ENCODE measurements at regions not wholly inside any gene's neighbourhood (a gene's known extent, or its start where the extent isn't known, plus 50 kb on each side); places are given as distances from the start of the nearest gene placed in this dataset.

DNA sequence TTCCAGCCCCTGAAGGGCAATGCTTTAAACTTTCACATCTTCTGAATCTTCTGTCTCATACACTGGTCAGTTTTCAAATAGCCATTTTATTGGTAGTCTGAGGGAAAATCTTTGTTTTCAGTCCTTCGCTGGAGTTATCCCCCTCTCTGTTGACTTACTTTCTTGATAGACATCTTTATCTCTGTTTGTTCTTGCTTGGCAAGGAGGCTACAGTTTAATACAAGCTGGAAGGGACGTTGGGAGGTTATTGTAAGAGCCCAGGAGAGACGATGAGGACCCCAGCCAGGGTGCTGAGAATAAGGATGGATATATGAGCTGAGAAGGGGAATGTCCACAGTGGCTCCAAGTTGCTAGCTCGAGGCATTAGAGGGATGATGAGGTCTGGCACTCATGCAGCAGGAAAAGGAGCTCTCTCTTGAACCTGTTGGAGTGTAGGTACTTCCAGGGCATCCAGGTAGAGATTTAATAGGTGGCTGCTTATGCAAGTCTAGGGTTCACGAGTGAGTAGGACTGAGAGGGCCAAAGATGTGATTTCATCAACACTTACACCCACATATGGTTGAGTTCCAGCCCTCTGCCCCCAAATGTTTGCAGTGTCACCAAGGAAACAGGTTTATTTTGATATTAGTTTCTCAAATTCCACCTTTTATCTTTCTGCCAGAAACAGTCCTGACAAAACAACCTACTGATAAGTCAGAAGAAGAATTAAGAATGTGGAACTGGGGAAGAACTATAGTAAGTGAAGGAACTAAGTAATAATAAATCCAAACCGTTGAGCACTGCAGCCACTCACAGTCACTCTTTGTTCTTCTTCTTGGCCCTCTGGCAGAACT is 237.3 kb upstream of the PROX1 start:
- Mint-ChIP-seq H3K4me3 (no peak overlapping the region), H3K9me3 (peaks cover 3% of the 10 kb centered on the region), H3K36me3 (ENCODE audit: low read depth) (no peaks in the 10 kb centered on the region), H3K27ac (no peak overlapping the region), H3K4me1 (no peaks in the 10 kb centered on the region), H3K27me3 (no peaks in the 10 kb centered on the region)
- no peak for DNase-seq
- POLR2A ChIA-PET: no interaction called here
- CTCF ChIA-PET: interaction anchor here (0.8 kb wide), 1 partner anchor 10 kb away, joined by 3 read pairs; no protein-coding TSS in a partner anchor

- ChIA-PET CTCF (no interaction called here), POLR2A (no interaction called here)
- no peak for DNase-seq
- no peak overlapping the region for H3K4me3 Mint-ChIP-seq
- no peaks in the 10 kb centered on the region for H3K27me3 Mint-ChIP-seq
- H3K9me3 Mint-ChIP-seq: peaks cover 3% of the 10 kb centered on the region
- no peaks in the 10 kb centered on the region for H3K36me3 Mint-ChIP-seq (ENCODE audit: low read depth)
- no peaks in the 10 kb centered on the region for H3K4me1 Mint-ChIP-seq
- H3K27ac Mint-ChIP-seq: no peak overlapping the region
These were observed 236.7 kb upstream of the PROX1 start for GRCh38 chr1:213751064-213751397.

- no peak overlapping the region for H3K4me3 Mint-ChIP-seq
These were observed 228.2 kb upstream of the PROX1 start for GRCh38 chr1:213759359-213760181.

DNA sequence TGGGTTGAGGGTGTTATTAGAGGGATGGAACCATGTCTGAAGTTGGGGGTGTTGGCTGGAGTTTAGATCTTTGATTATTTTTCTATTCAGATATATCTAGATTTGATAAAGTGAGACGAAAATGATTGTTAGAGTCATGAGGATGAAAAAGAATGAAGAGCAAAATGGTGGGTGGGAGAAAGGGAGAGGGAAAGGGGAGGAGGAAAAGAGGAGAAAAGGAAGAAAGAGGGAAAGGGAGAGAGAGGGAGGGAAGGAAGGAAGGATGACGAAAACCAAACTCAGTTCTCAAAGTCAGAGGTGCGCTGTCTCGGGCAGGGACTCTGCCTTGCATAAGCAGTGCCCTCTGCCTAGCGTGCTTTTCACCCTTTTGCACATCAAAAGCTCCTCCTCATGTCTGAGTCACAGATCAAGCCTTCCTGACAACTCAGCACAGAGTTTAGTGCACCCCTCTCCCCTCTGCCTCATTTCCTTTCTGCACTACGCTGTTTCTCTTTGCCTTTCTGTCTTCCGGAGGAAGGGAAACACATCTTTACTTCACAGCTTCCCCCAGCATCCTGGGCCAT is 225.8 kb upstream of the PROX1 start:
- peak overlapping the region; percentile 77 for H3K27ac Mint-ChIP-seq
- ChIA-PET POLR2A (interaction anchor here (0.6 kb wide), 1 partner anchor 22 kb away, joined by 3 read pairs; no protein-coding TSS in a partner anchor), CTCF (interaction anchor here (1.0 kb wide), 1 partner anchor 226 kb away, joined by 3 read pairs; the partner anchor contains the start of gene PROX1)
- no peaks in the 10 kb centered on the region for H3K36me3 Mint-ChIP-seq (ENCODE audit: low read depth)
- H3K4me1 Mint-ChIP-seq: peaks cover 14% of the 10 kb centered on the region
- peak; percentile 59 for DNase-seq
- peak overlapping the region; percentile 30 for H3K4me3 Mint-ChIP-seq
- no peaks in the 10 kb centered on the region for H3K27me3 Mint-ChIP-seq
- H3K9me3 Mint-ChIP-seq: no peaks in the 10 kb centered on the region

More at GRCh38 chr1:213759359-213760181, 228.2 kb upstream of the PROX1 start:
- H3K36me3 Mint-ChIP-seq (ENCODE audit: low read depth): no peaks in the 10 kb centered on the region
- peaks cover 14% of the 10 kb centered on the region for H3K4me1 Mint-ChIP-seq
- no peaks in the 10 kb centered on the region for H3K27me3 Mint-ChIP-seq
- CTCF ChIA-PET: no interaction called here
- no peak overlapping the region for H3K27ac Mint-ChIP-seq
- H3K9me3 Mint-ChIP-seq: no peaks in the 10 kb centered on the region
- POLR2A ChIA-PET: no interaction called here
- DNase-seq: no peak

DNA sequence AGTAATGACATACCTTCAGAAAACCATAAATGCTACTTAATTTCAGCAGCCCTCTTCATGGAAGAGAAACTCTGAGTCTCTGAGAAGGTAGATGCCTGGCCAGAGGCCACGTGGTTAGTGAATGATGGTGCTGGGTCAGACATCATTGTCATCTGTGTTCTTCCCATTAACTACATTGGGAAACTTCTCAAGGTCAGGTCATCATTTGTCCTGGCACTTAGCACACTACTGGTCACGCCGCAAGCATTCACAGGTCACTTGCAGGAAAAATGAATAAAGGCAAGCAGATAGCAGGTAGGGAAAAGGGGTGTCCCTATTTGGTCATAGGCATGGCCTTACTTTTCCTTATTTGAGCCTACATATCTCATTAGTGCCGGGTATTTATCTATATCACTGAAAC is 220.1 kb upstream of the PROX1 start:
- peaks cover 2% of the 10 kb centered on the region for H3K27me3 Mint-ChIP-seq
- H3K36me3 Mint-ChIP-seq (ENCODE audit: low read depth): no peaks in the 10 kb centered on the region
- no peak overlapping the region for H3K27ac Mint-ChIP-seq
- H3K4me1 Mint-ChIP-seq: no peaks in the 10 kb centered on the region
- no peak for DNase-seq
- no peaks in the 10 kb centered on the region for H3K9me3 Mint-ChIP-seq
- no peak overlapping the region for H3K4me3 Mint-ChIP-seq
- CTCF ChIA-PET: no interaction called here
- POLR2A ChIA-PET: no interaction called here

- no peak overlapping the region for H3K27ac Mint-ChIP-seq
- H3K4me1 Mint-ChIP-seq: no peaks in the 10 kb centered on the region
- no peaks in the 10 kb centered on the region for H3K36me3 Mint-ChIP-seq (ENCODE audit: low read depth)
- CTCF ChIA-PET: no interaction called here
- H3K9me3 Mint-ChIP-seq: no peaks in the 10 kb centered on the region
- H3K27me3 Mint-ChIP-seq: peaks cover 6% of the 10 kb centered on the region
- DNase-seq: no peak
- no peak overlapping the region for H3K4me3 Mint-ChIP-seq
- POLR2A ChIA-PET: no interaction called here
These were observed 215.4 kb upstream of the PROX1 start for GRCh38 chr1:213772128-213773063.

- no peaks in the 10 kb centered on the region for H3K4me1 Mint-ChIP-seq
- ChIA-PET POLR2A (no interaction called here), CTCF (no interaction called here)
- H3K36me3 Mint-ChIP-seq (ENCODE audit: low read depth): no peaks in the 10 kb centered on the region
- DNase-seq: no peak
- H3K4me3 Mint-ChIP-seq: no peak overlapping the region
- no peak overlapping the region for H3K27ac Mint-ChIP-seq
- H3K27me3 Mint-ChIP-seq: peaks cover 5% of the 10 kb centered on the region
- H3K9me3 Mint-ChIP-seq: no peaks in the 10 kb centered on the region
These were observed 213.8 kb upstream of the PROX1 start for GRCh38 chr1:213773975-213774374.

- H3K36me3 Mint-ChIP-seq (ENCODE audit: low read depth): no peaks in the 10 kb centered on the region
- POLR2A ChIA-PET: no interaction called here
- CTCF ChIA-PET: no interaction called here
- no peaks in the 10 kb centered on the region for H3K9me3 Mint-ChIP-seq
- H3K4me1 Mint-ChIP-seq: no peaks in the 10 kb centered on the region
- peaks cover 4% of the 10 kb centered on the region for H3K27me3 Mint-ChIP-seq
- H3K4me3 Mint-ChIP-seq: no peak overlapping the region
- no peak for DNase-seq
- H3K27ac Mint-ChIP-seq: no peak overlapping the region
These were observed 210.8 kb upstream of the PROX1 start for GRCh38 chr1:213776969-213777368.

DNA sequence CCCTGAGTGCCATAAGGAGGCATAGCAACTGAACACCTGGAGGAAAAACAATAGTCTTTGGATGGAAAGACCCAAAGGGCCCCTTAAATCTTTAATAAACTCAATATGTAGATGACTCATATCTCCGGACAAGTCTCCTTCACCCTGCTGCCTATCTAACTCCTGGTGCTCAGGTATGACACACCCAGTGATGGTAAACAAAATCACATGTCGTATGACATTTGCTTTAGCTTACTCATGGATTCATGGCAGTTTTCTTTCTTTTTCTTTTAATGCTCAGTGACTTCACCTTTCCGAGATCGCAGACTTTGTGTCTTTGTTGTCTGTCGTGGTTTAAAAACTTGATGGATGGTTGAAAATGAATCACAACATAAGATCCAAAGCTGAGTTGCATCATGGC is 208.5 kb upstream of the PROX1 start:
- peaks cover 12% of the 10 kb centered on the region for H3K4me1 Mint-ChIP-seq
- ChIA-PET CTCF (no interaction called here), POLR2A (no interaction called here)
- no peak overlapping the region for H3K4me3 Mint-ChIP-seq
- DNase-seq: no peak
- H3K9me3 Mint-ChIP-seq: no peaks in the 10 kb centered on the region
- peaks cover 8% of the 10 kb centered on the region for H3K27me3 Mint-ChIP-seq
- no peaks in the 10 kb centered on the region for H3K36me3 Mint-ChIP-seq (ENCODE audit: low read depth)
- H3K27ac Mint-ChIP-seq: no peak overlapping the region

- Mint-ChIP-seq H3K9me3 (no peaks in the 10 kb centered on the region), H3K4me3 (no peak overlapping the region), H3K4me1 (peaks cover 12% of the 10 kb centered on the region), H3K27ac (no peak overlapping the region), H3K36me3 (ENCODE audit: low read depth) (no peaks in the 10 kb centered on the region), H3K27me3 (peaks cover 4% of the 10 kb centered on the region)
- POLR2A ChIA-PET: no interaction called here
- CTCF ChIA-PET: interaction anchor here (1.1 kb wide), 1 partner anchor 27 kb away, joined by 3 read pairs; no protein-coding TSS in a partner anchor
- no peak for DNase-seq
These were observed 204.7 kb upstream of the PROX1 start for GRCh38 chr1:213782941-213783672.

GRCh38 chr1:213783893-213784292 is 203.9 kb upstream of the PROX1 start:
- peak; percentile 8 for DNase-seq
- no peaks in the 10 kb centered on the region for H3K36me3 Mint-ChIP-seq (ENCODE audit: low read depth)
- peaks cover 4% of the 10 kb centered on the region for H3K27me3 Mint-ChIP-seq
- CTCF ChIA-PET: interaction anchor here (1.1 kb wide), 1 partner anchor 28 kb away, joined by 3 read pairs; no protein-coding TSS in a partner anchor
- no peaks in the 10 kb centered on the region for H3K9me3 Mint-ChIP-seq
- H3K4me3 Mint-ChIP-seq: no peak overlapping the region
- peaks cover 12% of the 10 kb centered on the region for H3K4me1 Mint-ChIP-seq
- no peak overlapping the region for H3K27ac Mint-ChIP-seq
- POLR2A ChIA-PET: interaction anchor here (0.6 kb wide), 1 partner anchor 22 kb away, joined by 3 read pairs; no protein-coding TSS in a partner anchor

DNA sequence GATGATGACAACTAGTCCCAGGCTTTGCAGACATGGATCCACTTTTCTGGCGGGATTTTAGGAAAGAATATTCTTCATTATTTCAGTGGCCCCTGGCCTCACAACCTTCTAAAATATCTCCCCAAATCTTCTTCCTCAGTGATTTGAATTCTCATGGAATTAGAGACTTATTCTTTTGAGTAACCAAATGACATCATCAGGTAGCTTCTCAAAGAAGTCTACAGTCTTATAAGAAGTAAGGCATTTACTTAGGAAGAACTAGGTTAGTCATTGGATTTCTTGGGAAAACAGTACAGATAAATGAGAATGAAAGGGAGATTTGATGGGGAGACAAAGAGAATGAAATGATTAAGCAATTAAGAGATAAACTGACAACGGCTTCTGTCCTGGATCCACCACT is 201.1 kb upstream of the PROX1 start:
- ChIA-PET CTCF (no interaction called here), POLR2A (no interaction called here)
- H3K36me3 Mint-ChIP-seq (ENCODE audit: low read depth): no peaks in the 10 kb centered on the region
- no peaks in the 10 kb centered on the region for H3K9me3 Mint-ChIP-seq
- no peak for DNase-seq
- no peak overlapping the region for H3K4me3 Mint-ChIP-seq
- H3K27ac Mint-ChIP-seq: no peak overlapping the region
- H3K27me3 Mint-ChIP-seq: peaks cover 4% of the 10 kb centered on the region
- peaks cover 12% of the 10 kb centered on the region for H3K4me1 Mint-ChIP-seq

Measured in activated CD4-positive, alpha-beta T cell treated with anti-CD3 and anti-CD28 coated beads, Interleukin-2, amount 10 ng/mL, durations not matched to agents 7 days and 5 days (primary cell).